ENCODE measurements at regions not wholly inside any gene's neighbourhood (a gene's known extent, or its start where the extent isn't known, plus 50 kb on each side); places are given as distances from the start of the nearest gene placed in this dataset.

- no peak for DNase-seq (ENCODE audit: low read depth)
- TF ChIP-seq CTCF (IDR thresholded peaks at IDR 0.05; ENCODE audit: insufficient read depth, low read depth, low read length) = no peak
Measured at GRCh38 chr11:33618351-33618710, 82.3 kb downstream of the C11orf91 start.

GRCh38 chr11:33617672-33618350 is 82.8 kb downstream of the C11orf91 start:
- no peak for DNase-seq (ENCODE audit: low read depth)
- H3K4me3 ChIP-seq (ENCODE audit: low read depth, low read length) = no peak overlapping the region
- no peak for TF ChIP-seq CTCF (IDR thresholded peaks at IDR 0.05; ENCODE audit: insufficient read depth, low read depth, low read length)

More at GRCh38 chr11:33618351-33618710, 82.3 kb downstream of the C11orf91 start:
- H3K4me3 ChIP-seq (ENCODE audit: low read depth, low read length) = no peak overlapping the region

GRCh38 chr11:33616552-33616951 is 84.1 kb downstream of the C11orf91 start:
- TF ChIP-seq CTCF (IDR thresholded peaks at IDR 0.05; ENCODE audit: insufficient read depth, low read depth, low read length) = no peak
- no peak overlapping the region for H3K4me3 ChIP-seq (ENCODE audit: low read depth, low read length)
- DNase-seq (ENCODE audit: low read depth) = no peak

GRCh38 chr11:33615751-33616150 is 84.9 kb downstream of the C11orf91 start:
- DNase-seq (ENCODE audit: low read depth) = no peak
- no peak for TF ChIP-seq CTCF (IDR thresholded peaks at IDR 0.05; ENCODE audit: insufficient read depth, low read depth, low read length)
- no peak overlapping the region for H3K4me3 ChIP-seq (ENCODE audit: low read depth, low read length)

- no peak for TF ChIP-seq CTCF (IDR thresholded peaks at IDR 0.05; ENCODE audit: insufficient read depth, low read depth, low read length)
- DNase-seq (ENCODE audit: low read depth) = no peak
- no peak overlapping the region for H3K4me3 ChIP-seq (ENCODE audit: low read depth, low read length)
Measured at GRCh38 chr11:33613404-33613803, 87.2 kb downstream of the C11orf91 start.

GRCh38 chr11:33610903-33611302 is 89.7 kb downstream of the C11orf91 start:
- TF ChIP-seq CTCF (IDR thresholded peaks at IDR 0.05; ENCODE audit: insufficient read depth, low read depth, low read length) = no peak
- no peak for DNase-seq (ENCODE audit: low read depth)
- H3K4me3 ChIP-seq (ENCODE audit: low read depth, low read length) = no peak overlapping the region

GRCh38 chr11:33608386-33608785 is 92.2 kb downstream of the C11orf91 start:
- no peak overlapping the region for H3K4me3 ChIP-seq (ENCODE audit: low read depth, low read length)
- DNase-seq (ENCODE audit: low read depth) = no peak
- no peak for TF ChIP-seq CTCF (IDR thresholded peaks at IDR 0.05; ENCODE audit: insufficient read depth, low read depth, low read length)
